ENCODE measurements at regions not wholly inside any gene's neighbourhood (a gene's known extent, or its start where the extent isn't known, plus 50 kb on each side); places are given as distances from the start of the nearest gene placed in this dataset.

DNA sequence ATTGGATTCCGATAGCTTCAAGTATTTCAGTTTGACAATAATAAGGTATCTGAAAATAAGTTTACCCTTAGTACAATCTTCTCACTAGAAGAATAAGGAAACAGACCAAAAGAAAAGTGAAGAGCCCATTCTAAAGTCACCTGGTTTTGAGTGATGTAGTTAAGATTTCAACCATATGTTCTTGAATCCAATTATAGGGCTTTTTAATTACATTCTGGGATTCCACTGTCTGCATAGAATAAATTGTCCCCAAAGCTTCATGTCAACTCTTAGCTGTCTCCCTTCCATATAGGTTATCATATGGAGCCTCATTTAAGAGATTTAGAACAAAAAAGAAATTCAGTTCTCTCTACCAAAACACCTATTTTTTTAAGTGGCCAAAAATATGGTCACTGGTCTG lies 1158.8 kb downstream of the IGSF11 start:
- TF ChIP-seq SP1 (IDR thresholded peaks at IDR 0.05) (no peak), SUZ12 (IDR thresholded peaks at IDR 0.05) (no peak), ELF4 (IDR thresholded peaks at IDR 0.05) (no peak), BHLHE40 (IDR thresholded peaks at IDR 0.05; ENCODE audit: borderline replicate concordance) (no peak), FOXM1 (IDR thresholded peaks at IDR 0.05; ENCODE audit: borderline replicate concordance) (no peak), HDGF (IDR thresholded peaks at IDR 0.05; ENCODE audit: borderline replicate concordance) (no peak), FOXK2 (IDR thresholded peaks at IDR 0.05) (no peak), TARDBP (IDR thresholded peaks at IDR 0.05) (no peak), FOXA1 (IDR thresholded peaks at IDR 0.05) (no peak), NFRKB (IDR thresholded peaks at IDR 0.05) (no peak), ZNF384 (IDR thresholded peaks at IDR 0.05) (no peak), LEF1 (IDR thresholded peaks at IDR 0.05; ENCODE audit: borderline replicate concordance) (no peak)
- TF ChIP-seq, protein P1, sequence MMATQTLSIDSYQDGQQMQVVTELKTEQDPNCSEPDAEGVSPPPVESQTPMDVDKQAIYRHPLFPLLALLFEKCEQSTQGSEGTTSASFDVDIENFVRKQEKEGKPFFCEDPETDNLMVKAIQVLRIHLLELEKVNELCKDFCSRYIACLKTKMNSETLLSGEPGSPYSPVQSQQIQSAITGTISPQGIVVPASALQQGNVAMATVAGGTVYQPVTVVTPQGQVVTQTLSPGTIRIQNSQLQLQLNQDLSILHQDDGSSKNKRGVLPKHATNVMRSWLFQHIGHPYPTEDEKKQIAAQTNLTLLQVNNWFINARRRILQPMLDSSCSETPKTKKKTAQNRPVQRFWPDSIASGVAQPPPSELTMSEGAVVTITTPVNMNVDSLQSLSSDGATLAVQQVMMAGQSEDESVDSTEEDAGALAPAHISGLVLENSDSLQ (IDR thresholded peaks at IDR 0.05): no peak
